HG03558 (cell line): ENCODE measurements at regions not wholly inside any gene's neighbourhood (a gene's known extent, or its start where the extent isn't known, plus 50 kb on each side); places are given as distances from the start of the nearest gene placed in this dataset.

Experiments
- ATAC-seq: cut with Tn5 transposase; IDR thresholded peaks from one replicate; pipeline ENCODE4 v1.9.1; 2021; ENCODE audit warnings: moderate number of reproducible peaks; ENCODE audit not compliant: unreplicated experiment; ENCODE audit errors: extremely low read depth

DNA sequence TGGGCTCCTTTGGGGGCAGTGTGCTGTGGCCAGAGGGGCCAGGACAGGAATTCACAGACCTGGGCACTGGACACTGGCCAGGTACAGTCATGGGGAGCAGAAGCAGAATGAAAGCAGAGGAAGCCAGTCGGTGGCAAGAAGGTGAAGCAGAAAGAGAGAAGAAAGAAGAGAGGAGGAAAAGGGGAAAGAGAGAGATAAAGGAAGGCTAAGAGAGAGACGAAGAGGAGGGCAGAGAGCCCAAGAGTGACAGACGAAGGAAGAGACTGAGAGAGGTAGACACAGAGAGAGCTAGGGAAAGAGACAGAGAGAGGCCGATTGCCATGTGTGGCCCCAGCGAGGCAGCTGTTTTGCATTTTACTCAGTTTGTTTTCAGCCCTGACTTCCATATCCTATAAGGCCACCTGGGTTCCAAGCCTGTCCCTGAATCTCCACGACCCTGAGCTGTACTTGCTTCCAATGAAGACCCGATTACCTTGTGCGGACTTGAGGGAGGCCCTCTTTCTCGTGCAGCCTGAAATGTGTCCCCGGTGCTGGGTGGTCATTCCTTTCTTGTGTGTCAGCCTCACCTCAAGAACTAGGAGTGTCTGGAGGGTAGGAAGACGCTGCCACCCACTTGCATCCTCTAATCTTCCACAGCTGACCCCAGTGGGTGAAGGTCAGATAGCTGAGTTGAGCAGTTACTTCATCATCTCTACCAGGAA is 73.9 kb downstream of the LSM3 start:
- no peak for ATAC-seq

DNA sequence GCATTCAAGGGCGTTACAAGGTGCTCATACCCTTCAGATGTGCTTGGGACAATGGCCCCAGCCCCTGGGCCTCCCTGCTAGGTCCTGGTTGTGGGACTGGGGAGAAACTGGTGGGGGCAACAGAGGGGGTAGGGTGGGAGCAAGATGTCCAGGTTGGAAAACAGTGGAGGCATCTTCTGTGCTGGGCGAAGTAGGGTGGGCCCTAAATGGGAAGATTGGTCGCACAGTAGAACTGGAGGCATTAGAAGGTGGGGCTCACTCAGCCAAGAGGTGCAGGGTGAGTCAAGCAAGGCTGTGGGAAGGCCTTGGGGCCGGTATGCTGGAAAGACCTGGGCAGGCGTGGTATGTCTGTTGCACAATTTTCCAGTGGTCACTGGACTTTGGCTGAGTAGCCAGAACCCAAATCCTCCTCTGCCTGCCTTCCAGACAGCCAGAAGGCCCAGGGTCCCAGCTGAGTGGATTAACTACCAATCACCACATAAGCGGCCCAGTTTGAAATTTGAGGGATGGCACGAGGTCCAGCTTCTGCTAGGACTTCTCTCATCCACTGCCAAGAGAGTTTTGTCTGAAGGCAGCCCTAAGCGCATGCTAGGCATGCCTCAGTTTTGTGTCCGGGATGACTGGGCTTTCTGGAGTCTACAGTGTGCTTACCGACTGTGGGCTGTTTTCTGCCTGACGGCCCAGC is 74.5 kb downstream of the LSM3 start:
- no peak for ATAC-seq

DNA sequence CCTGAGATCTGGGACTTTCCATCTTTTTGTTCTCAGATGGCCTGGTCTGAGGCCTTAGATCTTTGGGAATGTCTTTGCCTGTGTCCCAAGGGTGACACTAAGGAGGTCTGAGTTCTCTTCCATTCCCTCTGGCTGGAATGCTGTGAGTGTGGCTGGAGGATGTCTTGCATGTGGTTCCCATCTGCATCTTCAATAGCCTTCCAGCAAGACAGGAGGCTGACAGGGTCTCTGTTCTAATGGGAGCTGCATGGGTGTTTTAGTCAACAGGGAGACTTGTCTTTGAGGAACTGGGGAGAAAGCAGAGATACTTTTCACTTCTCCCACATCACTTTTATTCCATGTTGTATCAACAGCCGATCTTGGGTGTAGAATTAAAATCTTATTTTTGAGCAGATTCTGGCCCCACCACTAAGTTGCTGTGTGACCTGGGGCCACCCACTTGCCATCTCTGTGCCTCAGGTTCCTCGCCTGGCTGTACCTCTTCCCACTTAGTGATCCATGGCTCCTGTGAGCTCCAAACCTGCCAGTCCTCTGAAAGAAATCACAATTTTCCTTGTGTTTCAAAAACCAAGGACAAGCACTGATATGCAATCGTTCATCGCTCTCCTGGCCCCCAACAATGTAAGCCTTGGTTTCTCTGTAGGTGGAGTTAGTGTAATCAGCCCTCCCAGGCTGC is 75.2 kb downstream of the LSM3 start:
- no peak for ATAC-seq

DNA sequence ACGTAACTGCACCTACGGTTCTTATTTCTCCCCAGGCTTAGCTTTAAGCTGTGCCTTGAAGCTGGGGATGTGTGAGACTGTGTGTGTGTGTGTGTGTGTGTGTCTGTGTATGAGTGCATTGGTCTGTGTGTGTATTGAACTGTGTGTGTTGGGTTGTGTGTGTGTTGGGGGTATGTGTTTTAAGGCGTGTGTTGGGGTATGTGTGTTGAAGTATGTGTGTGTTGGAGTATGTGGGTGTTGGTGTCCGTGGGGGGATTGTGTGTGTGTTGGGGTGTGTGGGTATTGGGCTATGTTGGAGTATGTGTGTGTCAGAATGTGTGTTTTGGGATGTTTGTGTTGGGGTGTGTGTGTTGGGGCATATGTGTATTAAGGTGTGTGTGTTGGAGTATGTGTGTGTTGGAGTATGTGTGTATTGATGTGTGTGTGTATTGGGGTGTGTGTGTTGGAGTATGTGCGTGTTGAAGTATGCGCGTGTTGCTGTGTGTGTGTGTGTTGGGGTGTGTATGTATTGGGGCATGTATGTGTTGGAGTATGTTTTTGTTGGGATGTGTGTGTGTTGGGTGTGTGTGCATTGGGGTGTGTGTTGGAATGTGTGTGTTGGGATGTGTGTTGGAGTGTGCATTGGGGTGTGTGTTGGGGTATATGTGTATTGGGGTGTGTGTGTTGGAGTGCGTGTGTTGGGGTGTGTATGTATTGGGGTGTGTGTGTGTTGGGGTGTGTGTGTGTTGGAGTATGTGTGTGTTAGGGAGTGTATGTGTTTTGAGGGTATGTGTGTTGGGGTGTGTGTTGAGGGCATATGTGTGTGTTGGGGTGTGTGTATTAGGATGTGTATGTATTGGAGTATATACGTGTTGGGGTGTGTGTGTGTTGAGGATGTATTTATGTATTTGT is 76.4 kb downstream of the LSM3 start:
- no peak for ATAC-seq

DNA sequence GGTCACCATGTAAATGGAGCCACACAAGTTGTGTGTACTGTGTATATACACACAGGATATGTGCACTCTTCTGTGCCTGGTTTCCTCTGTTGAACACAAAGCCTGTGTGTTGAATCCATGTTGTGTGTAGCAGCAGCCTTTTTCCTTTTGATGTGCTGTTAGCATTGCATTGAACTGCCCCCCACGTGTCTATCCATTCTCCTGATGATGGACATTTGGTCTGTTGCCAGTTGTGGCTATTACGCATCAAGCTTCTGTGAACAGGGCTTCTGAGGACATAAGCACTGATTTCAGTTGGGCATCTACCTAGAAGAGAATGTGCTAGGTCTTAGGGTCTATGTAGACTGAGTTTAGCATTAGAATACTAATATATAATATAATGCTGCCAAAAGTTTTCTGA is 77.4 kb downstream of the LSM3 start:
- no peak for ATAC-seq

GRCh38 chr3:14256561-14257342 is 78.1 kb downstream of the LSM3 start:
- no peak for ATAC-seq

DNA sequence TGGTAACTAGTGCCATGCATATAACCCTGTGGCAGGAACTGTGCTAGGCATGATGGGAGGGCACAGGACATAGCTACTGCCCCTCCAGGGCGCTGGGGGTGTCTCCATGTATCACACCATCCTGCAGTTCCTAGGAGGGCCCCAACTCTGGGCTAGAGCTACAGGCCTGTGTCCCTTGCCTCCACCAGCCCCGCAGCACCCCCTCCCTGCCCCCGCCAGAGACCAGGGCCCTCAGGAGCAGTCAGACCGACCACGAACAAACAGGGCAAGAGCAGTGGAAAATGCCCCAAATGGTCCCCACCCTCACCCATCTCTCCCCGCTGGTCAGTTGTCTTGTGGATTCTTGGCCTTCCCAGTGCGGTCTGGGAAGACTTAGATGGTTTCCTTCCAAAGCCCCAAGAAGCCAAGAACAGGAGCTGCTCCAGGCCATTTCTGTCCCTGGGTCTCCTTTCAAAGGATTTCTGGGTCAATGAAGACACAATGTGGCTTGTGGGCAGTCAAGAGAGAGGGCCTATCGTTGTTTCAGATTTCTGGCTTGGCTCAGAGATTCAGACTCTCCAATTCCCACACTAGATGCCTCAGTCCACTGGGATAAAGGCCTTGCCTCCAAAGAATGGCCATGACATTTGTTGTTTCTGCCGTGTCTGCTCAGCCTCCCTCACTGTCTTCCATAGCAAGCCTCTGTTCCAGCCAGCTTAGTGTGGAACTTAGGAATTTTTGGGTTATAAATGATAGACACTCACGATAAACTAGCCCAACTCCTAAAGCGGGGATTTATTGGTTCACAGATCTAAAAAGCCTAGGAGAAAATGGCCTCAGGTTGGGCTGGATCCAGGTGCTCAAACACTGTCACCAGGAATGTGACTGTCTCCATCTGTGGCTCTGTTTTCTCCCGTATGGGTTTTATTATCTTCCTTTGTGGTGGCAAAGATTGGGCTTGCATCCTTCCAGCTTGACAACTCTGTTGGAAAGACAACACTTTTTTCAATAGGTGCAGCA is 80.6 kb downstream of the LSM3 start:
- ATAC-seq = no peak

DNA sequence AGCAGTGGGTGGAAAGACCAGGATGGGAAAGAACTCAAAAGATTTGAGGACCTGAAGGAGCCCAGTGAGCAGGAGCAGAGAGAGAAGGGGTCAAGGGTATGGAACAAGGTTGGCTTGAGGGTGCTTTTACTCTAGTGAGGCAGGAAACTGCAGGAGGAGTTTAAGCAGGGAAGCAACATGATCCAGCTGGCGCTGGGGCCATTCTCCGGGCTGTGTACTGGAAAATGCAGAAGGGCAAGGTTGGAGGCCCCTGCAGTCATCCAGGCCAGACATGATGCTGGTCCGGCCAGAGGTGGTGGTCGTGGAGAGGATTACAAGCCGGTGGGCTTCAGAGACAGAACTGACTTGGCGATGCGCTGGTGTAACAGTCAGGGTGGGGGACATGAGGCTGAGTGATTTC is 81.8 kb downstream of the LSM3 start:
- no peak for ATAC-seq

DNA sequence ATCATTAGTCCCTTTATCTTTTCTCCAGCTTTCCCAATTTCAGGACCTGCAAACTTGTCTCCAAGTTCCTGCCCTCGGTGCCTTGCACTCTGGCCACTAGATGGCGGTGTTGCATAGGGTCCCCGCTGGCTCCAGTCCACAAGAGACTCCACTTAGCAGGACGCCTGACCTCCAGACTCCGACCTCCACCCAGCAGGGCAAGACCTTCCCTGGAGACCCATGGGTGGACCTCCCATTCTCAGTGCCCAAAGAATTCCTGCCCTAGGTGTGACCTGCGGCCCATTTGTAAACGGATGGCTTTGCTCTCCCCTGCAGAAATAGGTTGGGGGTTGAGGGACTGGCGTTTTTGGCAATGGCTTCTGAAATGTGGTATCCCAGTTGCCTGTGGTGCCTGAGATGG is 82.6 kb downstream of the LSM3 start:
- ATAC-seq = no peak

DNA sequence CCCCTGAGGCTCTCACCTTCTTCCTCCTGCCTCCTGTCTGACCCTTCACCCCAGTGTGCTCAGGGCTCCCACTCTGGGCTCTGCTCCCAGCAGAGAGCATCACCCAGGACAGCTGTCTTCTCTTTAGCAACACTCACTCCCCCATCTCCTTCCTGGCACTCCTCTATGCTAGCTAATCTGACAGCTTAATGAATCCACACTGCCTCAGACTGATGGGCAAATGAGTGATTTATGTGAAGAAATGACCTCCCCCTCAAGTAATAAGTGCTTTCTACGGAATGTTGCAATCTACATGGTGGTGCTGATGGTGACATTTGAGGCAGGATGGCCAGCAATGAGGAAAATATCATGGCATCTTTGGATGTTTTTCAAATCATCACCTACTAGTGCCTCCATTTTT is 83.6 kb downstream of the LSM3 start:
- no peak for ATAC-seq

- no peak for ATAC-seq
Observed at GRCh38 chr3:14262867-14263266, 84.2 kb downstream of the LSM3 start.

DNA sequence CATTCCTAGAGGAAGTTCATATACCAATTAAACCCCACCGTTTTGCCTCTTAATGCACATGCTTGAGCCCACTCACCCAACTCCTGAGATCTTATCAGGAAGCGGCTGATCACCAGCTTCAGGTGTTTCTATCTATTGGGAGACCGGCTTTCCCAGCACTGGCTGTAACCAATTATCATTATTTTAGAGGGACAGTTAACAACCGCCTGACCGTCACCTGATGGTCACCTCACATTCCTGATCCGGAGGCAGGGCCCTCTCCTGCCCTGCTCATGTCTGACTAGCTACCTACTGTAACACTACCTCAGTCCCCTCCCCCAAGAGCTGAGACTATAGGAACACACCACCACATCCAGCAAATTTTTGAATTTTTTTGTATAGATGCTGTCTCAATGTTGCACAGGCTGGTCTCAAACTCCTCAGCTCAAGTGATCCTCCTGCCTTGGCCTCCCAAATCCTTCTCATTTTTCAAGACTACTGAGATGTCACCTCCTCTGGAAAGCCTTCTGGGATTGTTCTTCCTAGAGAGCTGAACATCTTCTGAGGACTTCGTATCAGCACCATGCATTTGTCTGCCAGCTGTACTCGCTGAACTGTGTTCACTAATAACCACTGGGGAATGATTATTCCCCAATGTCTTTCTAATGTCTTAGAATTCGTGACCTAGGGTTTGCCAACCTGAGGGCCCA is 84.8 kb downstream of the LSM3 start:
- ATAC-seq = no peak

GRCh38 chr3:14265246-14265962 is 86.8 kb downstream of the LSM3 start:
- no peak for ATAC-seq

GRCh38 chr3:14266361-14266760 is 87.7 kb downstream of the LSM3 start:
- ATAC-seq = no peak

DNA sequence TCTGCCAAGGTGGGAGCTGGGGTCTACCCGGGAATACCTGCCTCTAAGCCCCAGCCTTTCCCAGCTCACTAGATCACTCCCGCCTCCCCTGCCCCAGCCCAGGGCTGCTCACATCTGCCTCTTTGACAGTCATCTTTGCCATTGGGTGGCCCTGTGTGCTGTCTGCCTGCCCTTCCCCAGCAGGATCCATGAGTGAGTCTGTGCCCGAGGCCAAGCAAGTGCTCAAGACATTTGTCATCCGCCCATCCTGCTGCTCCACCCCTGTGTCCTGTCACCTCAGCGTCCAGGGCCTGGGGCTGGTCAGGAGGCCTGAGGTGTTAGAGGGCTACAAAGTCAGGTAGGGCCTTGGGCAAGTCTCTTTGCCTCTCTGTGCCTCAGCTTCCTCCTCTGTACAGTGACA is 89.4 kb downstream of the LSM3 start:
- ATAC-seq = no peak

GRCh38 chr3:14268897-14269296 is 90.3 kb downstream of the LSM3 start:
- no peak for ATAC-seq
